GM18505 (cell line): ENCODE measurements at regions not wholly inside any gene's neighbourhood (a gene's known extent, or its start where the extent isn't known, plus 50 kb on each side); places are given as distances from the start of the nearest gene placed in this dataset.

Source experiments
- ATAC-seq: cut with Tn5 transposase; IDR thresholded peaks from one replicate; pipeline ENCODE4 v1.9.1; 2021; ENCODE audit not compliant: unreplicated experiment
- POLR2A ChIP-seq: IDR thresholded peaks from 4 replicates; pipeline ENCODE4 v1.6.1; 2011; ENCODE audit warnings: borderline replicate concordance; ENCODE audit not compliant: insufficient read depth, insufficient read length; ENCODE audit errors: extremely low read depth

DNA sequence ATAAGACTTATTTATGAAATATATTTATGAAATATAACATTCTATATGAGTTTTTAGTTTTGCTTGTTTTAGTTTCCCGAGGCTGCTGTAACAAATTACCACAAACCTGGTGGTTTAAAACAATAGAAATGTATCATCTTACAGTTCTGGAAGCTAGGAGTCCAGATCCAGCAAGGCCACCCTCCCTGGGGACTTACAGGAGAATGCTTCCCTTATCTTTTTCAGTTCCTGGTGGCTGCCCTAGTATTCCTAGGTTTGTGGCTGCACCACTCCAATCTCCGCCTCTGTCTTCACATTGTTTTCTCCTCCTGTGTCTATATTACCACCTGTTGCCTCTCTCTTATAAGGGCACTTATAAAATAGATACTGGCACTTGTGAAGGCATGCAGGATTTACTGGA, 877.8 kb downstream of the TUSC7 start:
- TF ChIP-seq POLR2A: no peak
- no peak for ATAC-seq

DNA sequence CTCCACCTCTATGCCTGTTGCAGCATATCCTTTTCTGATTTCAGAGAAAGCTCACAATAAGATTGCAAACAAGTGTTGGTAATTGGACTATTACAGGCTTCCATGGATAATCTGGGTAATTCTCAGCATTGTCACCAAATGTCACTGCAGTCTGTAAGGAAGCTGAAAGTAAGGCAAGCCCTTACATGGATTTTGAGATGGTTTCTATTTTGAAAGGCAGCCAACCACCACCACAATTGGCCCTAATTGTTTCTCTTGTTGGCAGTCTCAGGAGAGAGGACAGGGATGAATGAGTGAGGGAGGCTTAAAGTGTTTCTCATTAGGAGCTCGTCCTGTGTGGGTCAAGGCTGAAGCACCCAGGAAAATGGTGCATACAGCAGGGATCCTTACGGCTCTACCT, 879.9 kb downstream of the TUSC7 start:
- no peak for TF ChIP-seq POLR2A
- no peak for ATAC-seq

DNA sequence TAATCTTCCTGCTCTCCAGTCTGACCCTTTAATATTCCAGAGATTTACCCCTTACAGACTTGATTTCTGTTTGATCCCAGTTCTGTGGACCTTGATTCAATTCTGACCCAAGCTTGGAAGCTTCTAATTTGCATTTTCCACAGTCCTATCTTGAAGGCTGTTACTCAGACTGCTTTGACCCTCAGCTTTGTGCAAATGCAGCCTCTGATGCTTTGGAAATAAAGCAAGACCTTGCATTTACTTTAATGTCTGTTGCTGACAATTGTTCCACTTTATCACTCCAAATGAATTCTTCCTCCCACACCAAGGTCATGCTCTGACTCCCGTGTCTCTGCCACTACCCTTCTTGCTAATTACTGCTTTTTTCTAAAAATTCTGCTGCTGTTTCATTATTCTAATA, 886.0 kb downstream of the TUSC7 start:
- TF ChIP-seq POLR2A: no peak
- no peak for ATAC-seq

DNA sequence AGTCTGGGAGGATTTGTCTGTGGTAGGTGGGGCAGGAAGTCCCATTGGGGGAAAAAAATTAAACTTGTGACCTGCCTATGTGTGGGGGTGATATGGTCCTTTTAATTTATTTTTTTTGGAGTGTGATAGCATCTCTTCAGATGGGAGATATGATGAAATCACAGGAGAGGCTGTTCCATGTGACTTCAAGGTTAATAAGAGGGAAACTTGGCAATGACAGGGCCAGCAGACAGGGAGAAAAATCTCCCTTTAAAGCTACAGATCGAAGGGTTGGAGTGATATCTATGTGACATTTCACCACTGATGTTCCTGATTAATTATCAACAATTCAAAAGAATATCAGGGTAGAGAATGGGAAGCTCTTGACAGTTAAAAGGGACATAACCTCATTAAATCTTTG, 886.9 kb downstream of the TUSC7 start:
- no peak for ATAC-seq
- TF ChIP-seq POLR2A: no peak

DNA sequence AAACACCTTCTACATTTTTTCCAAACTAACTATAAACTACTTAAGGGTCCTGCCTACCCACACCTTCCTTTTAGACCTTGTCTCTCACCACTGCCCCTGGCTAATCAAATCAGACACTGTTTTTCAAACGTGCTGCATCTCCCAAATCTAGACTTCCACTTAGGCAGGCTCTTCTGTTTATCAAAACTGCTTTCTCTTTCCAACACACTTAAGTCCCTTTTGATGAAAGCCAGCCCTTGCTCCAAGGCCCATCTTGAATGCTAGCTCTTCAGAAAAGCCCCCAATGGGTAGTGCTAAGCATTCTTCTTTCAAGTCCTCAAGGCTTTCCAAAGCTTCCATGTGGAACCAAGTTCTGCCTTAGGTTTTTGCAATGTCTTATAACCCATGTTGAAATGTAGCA, 888.3 kb downstream of the TUSC7 start:
- no peak for ATAC-seq
- TF ChIP-seq POLR2A: no peak

DNA sequence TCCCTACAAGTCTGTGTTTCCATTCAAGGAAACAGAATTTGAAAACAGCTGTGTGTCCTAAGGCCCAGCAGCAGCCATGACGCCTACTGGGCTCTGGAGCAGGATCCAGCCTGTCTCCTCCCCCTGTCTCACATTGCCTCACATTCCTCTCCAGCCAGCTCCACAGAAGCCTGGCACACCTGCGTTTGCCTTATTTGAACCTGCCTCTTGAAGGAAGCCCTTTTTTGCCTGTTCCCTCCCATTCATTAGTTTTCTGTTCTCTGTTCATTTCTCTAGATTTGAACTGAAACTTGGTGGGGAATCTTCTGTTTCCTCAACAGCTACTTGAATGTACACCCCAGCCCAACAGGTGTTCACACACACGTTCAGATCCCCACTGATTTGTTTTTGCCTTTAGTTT, 890.5 kb downstream of the TUSC7 start:
- no peak for ATAC-seq

DNA sequence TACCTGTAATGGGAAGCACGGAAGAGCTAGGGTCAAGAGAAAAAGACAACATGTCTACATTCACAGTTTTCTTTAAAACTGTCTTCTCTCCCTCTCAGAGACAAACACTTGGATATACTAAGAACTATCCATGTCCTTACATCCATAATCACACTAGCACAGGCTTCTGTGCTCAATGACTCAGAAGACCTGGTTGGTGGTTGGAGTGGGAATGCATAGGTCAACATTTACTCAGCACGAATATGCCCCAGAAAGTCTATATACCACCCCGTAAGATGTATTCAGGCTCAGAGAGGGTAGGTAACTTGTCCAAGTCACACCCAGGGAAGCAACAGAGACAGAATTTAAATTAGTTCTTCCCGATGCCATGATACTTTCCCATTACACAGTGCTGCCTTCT, 891.1 kb downstream of the TUSC7 start:
- no peak for ATAC-seq

More for the DNA sequence above, 890.5 kb downstream of the TUSC7 start:
- TF ChIP-seq POLR2A: no peak

DNA sequence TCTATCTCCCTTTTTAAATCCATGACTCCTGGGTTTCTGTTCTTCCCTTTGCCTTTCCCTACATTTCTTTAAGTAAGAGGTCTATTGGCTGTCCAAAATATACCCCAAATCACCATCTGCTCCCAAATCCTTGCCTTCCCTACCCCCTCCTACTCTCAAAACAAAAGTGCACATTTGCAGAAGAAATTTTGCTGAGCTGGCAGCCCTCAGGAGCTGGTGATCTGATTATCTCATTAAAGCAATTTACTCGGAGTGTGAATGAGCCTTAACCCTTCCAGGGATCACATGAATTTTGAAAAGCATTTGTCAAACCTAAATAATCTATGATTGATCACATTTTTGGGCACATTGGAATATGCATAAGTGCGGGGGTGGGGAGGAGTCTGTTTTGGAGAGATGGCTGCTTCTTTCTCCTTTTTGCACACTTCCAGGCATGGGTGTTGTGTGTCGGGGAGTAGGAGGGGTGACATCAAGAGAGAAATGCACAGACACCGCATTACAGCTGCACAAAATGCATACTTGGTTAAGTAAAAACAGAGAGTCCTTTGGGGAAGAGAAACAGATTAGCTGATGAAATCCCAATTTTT, 892.6 kb downstream of the TUSC7 start:
- no peak for ATAC-seq
- TF ChIP-seq POLR2A: no peak

More for the DNA sequence above, 891.1 kb downstream of the TUSC7 start:
- no peak for TF ChIP-seq POLR2A

DNA sequence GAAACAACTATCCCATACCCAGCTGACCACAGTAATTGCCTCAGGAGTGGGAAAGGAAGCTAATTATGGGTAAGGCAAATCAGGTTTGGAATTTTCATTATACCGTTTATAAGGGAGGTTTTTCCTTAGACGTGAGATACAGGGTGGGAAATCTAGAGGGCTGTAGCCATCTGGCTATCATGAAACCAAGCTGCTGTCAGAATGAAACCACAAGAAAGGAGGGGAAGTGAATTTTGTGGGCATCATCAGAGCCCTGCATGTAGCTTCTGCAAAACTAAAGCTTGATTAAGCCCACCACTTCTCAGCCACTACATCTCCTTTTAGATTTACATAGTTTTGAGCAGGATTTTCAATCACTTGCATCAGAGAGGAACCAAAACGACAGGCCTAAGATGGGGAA, 893.5 kb downstream of the TUSC7 start:
- TF ChIP-seq POLR2A: no peak

DNA sequence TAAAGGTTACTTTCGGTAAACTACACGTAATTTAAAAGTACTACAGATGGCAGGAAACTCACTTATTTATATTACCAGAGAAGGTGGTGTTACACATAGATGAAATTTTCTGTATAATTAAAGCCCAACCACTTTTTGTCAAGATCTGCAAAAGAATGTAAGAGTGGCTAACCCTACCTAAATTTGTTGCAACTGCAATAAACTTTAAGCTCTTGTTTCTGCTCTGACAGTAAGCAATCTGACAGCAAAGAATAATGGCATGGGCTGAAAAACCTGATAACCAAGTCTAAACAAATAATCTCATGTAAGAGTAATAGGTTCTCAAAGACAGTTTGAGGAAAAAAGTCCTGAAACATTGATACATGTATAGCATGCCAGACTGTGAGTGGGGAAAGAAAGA, 897.3 kb downstream of the TUSC7 start:
- ATAC-seq: no peak
- no peak for TF ChIP-seq POLR2A

More for the DNA sequence above, 893.5 kb downstream of the TUSC7 start:
- peak; percentile 82 for ATAC-seq

DNA sequence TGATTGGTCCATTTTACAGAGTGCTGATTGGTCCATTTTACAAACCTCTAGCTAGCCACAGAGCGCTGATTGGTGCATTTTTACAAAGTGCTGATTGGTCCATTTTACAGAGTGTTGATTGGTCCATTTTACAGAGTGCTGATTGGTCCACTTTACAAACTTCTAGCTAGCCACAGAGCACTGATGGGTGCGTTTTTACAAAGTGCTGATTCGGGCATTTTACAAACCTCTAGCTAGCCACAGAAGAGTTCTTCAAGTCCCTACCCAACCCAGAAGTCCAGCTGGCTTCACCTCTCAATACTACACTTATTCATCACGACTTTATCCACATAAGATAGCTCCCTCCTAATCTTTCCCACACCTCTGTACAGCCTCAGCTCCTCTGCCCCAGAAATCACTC, 899.8 kb downstream of the TUSC7 start:
- ATAC-seq: no peak
- TF ChIP-seq POLR2A: no peak

DNA sequence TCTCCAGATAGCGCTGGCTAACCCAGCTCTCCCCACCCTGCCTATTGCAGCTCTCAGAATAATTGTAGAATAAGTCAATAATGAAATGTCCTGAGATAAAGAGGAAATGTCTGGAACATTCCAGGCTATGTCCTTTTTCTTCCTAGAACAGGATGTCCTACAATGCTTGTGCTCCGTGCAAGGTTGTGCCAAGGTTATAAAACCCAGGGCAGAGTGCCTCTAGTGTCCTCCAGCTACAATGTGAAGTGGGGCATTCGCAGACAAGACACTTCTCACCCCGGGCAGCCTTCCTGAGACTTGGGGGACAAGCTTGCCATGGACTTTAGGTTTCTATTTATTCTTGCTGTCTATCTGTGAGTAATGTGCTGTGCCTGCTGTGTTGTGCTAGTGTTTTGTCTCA, 900.6 kb downstream of the TUSC7 start:
- no peak for ATAC-seq
- TF ChIP-seq POLR2A: no peak

DNA sequence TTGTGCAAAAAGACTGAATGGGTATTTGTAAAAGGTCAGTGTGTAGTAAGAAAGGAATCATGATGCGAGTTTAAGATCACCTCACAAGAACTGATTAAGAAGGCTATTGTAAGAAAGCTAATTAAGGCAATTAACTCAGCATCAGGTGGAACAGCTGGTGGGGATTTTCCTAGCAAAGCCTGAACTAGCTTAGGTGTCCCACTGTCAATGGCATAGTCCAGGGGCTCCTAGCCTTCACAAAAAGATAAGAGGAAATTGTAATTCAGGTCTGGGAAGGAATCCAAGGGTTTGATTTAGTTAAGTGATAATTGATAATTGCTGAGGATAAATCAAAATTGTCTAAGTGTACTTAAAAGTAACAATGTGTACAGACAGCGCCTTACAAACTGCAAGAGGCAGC, 901.6 kb downstream of the TUSC7 start:
- no peak for TF ChIP-seq POLR2A

DNA sequence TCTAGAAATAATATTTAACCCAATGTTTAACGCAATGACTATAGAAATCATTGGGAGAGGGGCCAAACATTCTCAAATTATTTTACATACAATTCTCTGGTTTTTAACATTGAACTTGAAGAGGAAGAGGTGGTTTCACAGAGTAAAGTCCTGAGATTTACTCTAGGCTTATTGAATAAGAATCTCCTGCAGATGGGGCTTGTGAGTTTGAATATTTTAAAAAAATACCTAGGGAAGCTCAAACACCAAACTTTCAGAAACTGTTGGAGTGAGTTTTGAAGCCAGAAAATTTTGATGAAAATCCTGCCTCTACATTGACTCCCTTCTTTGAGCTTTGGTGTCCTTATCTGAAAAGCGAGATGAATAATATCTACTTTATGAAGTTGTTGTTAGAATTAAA, 906.6 kb downstream of the TUSC7 start:
- TF ChIP-seq POLR2A: no peak
- no peak for ATAC-seq

More for the DNA sequence above, 901.6 kb downstream of the TUSC7 start:
- no peak for ATAC-seq

DNA sequence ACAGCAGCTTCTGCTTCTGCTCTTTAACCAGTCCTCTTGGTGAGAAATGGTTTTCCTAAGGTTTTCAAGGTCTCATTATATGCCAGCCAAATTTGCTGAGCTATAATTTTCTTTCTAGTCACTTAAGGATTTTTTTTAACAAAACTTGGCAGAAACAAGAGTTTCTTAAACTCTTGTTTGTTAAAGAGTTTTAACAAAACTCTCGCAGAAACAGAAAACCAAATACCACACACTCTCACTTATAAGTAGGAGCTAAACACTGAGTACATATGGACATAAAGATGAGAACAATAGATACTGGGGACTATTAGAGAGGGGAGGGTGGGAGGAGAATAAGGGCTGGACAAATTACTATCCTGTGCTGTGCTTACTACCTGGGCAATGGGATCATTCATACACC, 908.3 kb downstream of the TUSC7 start:
- no peak for ATAC-seq
- TF ChIP-seq POLR2A: no peak

DNA sequence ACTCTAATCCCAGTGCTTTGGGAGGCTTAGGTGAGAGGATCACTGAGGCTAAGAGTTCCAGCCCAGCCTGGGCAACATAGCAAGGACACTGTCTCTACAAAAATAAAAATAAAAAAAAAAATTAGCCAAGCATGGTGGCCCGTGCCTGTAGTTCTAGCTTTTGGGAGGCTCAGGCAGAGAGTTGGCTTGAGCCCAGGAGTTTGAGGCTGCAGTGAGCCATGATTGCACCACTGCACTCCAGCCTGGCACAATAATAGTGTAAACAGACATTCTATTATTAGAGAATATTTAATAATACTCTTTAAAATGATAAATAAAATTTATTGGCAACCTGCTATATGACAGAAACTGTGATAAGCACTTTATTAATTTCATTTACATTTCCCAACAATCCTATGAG, 908.9 kb downstream of the TUSC7 start:
- ATAC-seq: no peak
- TF ChIP-seq POLR2A: no peak

DNA sequence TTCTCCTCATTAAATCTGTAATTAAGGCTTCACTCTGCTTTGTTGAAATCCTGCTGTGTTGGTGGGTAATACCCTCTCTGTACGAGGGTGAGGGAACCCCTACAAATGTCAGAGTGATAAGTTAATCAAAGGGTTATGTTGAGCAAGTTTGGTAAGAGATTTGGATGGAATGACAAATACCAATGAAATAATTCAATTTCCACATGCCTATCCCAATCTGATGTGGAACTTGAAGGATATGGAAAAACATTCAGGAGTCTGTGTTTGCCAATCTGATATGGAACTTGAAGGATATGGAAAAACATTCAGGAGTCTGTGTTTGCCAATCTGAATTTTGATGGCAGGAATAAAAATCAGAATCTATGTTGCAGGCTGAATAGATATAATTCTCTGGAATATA, 910.2 kb downstream of the TUSC7 start:
- TF ChIP-seq POLR2A: no peak
- no peak for ATAC-seq
